Fibroblast of the conjunctiva (primary cell): ENCODE measurements at regions not wholly inside any gene's neighbourhood (a gene's known extent, or its start where the extent isn't known, plus 50 kb on each side); places are given as distances from the start of the nearest gene placed in this dataset.
"Not testable (repeated sequence)": the region's sequence is repeated elsewhere in the genome, so short reads cannot be mapped to it uniquely, and the experiment has no call there.

ENCODE experiments used
- DNase-seq: peaks from one replicate; pipeline ENCODE4 v3.0.0-alpha.2; 2010; ENCODE audit warnings: low read depth

- DNase-seq = no peak
These were observed 137.0 kb upstream of the XPO1 start for GRCh38 chr2:61675204-61675603.

- no peak for DNase-seq
These were observed 133.6 kb upstream of the XPO1 start for GRCh38 chr2:61671561-61672315.

GRCh38 chr2:61670591-61671501, 132.7 kb upstream of the XPO1 start:
- DNase-seq = peak; percentile 13

GRCh38 chr2:61664190-61664589, 126.0 kb upstream of the XPO1 start:
- no peak for DNase-seq

- DNase-seq = no peak
These were observed 124.8 kb upstream of the XPO1 start for GRCh38 chr2:61662990-61663389.

GRCh38 chr2:61660511-61661388, 122.6 kb upstream of the XPO1 start:
- DNase-seq = no peak

GRCh38 chr2:61658841-61659780, 121.0 kb upstream of the XPO1 start:
- DNase-seq = peak; percentile 36

GRCh38 chr2:61649946-61650345, 111.8 kb upstream of the XPO1 start:
- not testable (repeated sequence) for DNase-seq

- DNase-seq = no peak
These were observed 110.9 kb upstream of the XPO1 start for GRCh38 chr2:61649021-61649420.

GRCh38 chr2:61647044-61647443, 108.9 kb upstream of the XPO1 start:
- DNase-seq = no peak

GRCh38 chr2:61645911-61646310, 107.8 kb upstream of the XPO1 start:
- DNase-seq = peak; percentile 51

- not testable (repeated sequence) for DNase-seq
These were observed 105.0 kb upstream of the XPO1 start for GRCh38 chr2:61643153-61643552.

GRCh38 chr2:61640406-61640805, 102.2 kb upstream of the XPO1 start:
- no peak for DNase-seq

GRCh38 chr2:61639721-61640120, 101.6 kb upstream of the XPO1 start:
- DNase-seq = no peak

GRCh38 chr2:61636686-61637085, 98.5 kb upstream of the XPO1 start:
- no peak for DNase-seq

- DNase-seq = no peak
These were observed 96.4 kb upstream of the XPO1 start for GRCh38 chr2:61634512-61634911.

- DNase-seq = no peak
These were observed 95.1 kb upstream of the XPO1 start for GRCh38 chr2:61633250-61633649.

- DNase-seq = no peak
These were observed 94.4 kb upstream of the XPO1 start for GRCh38 chr2:61632276-61633169.

GRCh38 chr2:61631321-61631720, 93.2 kb upstream of the XPO1 start:
- DNase-seq = no peak

GRCh38 chr2:61626827-61627226, 88.7 kb upstream of the XPO1 start:
- DNase-seq = no peak
